ENCODE measurements at regions not wholly inside any gene's neighbourhood (a gene's known extent, or its start where the extent isn't known, plus 50 kb on each side); places are given as distances from the start of the nearest gene placed in this dataset.

- TF ChIP-seq, protein P1, sequence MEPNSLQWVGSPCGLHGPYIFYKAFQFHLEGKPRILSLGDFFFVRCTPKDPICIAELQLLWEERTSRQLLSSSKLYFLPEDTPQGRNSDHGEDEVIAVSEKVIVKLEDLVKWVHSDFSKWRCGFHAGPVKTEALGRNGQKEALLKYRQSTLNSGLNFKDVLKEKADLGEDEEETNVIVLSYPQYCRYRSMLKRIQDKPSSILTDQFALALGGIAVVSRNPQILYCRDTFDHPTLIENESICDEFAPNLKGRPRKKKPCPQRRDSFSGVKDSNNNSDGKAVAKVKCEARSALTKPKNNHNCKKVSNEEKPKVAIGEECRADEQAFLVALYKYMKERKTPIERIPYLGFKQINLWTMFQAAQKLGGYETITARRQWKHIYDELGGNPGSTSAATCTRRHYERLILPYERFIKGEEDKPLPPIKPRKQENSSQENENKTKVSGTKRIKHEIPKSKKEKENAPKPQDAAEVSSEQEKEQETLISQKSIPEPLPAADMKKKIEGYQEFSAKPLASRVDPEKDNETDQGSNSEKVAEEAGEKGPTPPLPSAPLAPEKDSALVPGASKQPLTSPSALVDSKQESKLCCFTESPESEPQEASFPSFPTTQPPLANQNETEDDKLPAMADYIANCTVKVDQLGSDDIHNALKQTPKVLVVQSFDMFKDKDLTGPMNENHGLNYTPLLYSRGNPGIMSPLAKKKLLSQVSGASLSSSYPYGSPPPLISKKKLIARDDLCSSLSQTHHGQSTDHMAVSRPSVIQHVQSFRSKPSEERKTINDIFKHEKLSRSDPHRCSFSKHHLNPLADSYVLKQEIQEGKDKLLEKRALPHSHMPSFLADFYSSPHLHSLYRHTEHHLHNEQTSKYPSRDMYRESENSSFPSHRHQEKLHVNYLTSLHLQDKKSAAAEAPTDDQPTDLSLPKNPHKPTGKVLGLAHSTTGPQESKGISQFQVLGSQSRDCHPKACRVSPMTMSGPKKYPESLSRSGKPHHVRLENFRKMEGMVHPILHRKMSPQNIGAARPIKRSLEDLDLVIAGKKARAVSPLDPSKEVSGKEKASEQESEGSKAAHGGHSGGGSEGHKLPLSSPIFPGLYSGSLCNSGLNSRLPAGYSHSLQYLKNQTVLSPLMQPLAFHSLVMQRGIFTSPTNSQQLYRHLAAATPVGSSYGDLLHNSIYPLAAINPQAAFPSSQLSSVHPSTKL (CRISPR knock-in tag; IDR thresholded peaks at IDR 0.05), result no peak
Observed at GRCh38 chr5:88487066-88487465, 218.4 kb upstream of the TMEM161B start (continued).

DNA sequence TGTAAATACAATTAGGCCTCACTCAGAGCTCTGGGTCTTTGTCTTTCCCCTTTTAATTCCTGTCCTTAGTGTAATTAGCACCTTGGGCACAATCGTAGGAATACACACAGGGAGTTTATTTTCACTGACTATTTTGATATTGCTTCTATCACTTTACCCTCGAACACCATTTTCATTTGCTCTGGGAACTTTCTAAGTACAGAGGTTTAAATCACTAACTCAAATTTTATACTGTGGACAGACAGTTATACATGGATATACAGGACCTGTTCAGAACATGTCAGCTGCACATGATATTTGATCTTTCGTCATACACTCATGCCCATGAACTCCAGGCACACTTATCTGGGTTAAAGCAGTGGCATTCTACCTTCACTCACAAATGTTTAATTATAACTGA, 217.8 kb upstream of the TMEM161B start:
- Histone ChIP-seq H3K4me1 (ENCODE audit: insufficient read depth, low read length) (no peaks in the 10 kb centered on the region), H4K20me1 (ENCODE audit: insufficient read depth, low read length) (no peaks in the 10 kb centered on the region), H3K27ac (ENCODE audit: extremely low read length, insufficient read depth, low read length) (no peak overlapping the region), H3K4me3 (replicated peaks in 1 of 3; ENCODE audit: insufficient read depth in 1 of 3, low read depth in 2 of 3, low read length in 3 of 3) (no peak overlapping the region), H3K79me2 (ENCODE audit: insufficient read depth, low read length) (no peaks in the 10 kb centered on the region), H3K4me2 (ENCODE audit: low read depth, low read length) (no peak overlapping the region), H3K27me3 (ENCODE audit: control insufficient read depth in 1 of 2, insufficient read depth in 2 of 2, low read length in 2 of 2) (no peaks in the 10 kb centered on the region), H3K9ac (ENCODE audit: insufficient read depth, low read depth, low read length) (no peak overlapping the region), H3K36me3 (replicated peaks in 1 of 2; ENCODE audit: control insufficient read depth in 1 of 2, insufficient read depth in 2 of 2, low read length in 2 of 2) (no peaks in the 10 kb centered on the region), H2AFZ (ENCODE audit: low read length) (no peak overlapping the region), H3K9me3 (ENCODE audit: low read length) (no peaks in the 10 kb centered on the region)
- no TSS peak for BruUV-seq (replicated peaks)
- in situ Hi-C loops (cut with HindIII; ENCODE audit: extremely low pct_ligation_motif_present, low pct_unique_long_range_greater_than_20kb), result no loop called here
- POLR2A ChIA-PET, result no interaction called here
- DNase-seq (ENCODE audit: low spot score) (no peak), ATAC-seq (no peak), FAIRE-seq (no peak)
- CTCF ChIA-PET (ENCODE audit: low intra/inter-chr PET ratio, low total read pairs), result no interaction called here
- intact Hi-C loops (cut with micrococcal nuclease; ENCODE audit: unreplicated experiment), result no loop called here
- TF ChIP-seq TERF1 (CRISPR knock-in tag; IDR thresholded peaks at IDR 0.05) (no peak), TCF7 (IDR thresholded peaks at IDR 0.05; ENCODE audit: low read depth) (no peak), MXD4 (CRISPR knock-in tag; IDR thresholded peaks at IDR 0.05) (no peak)
- WGBS (ENCODE audit: low lambda C conversion rate), result 2% methylated on average over 3 of the region's 3 CpGs
